ENCODE measurements at regions not wholly inside any gene's neighbourhood (a gene's known extent, or its start where the extent isn't known, plus 50 kb on each side); places are given as distances from the start of the nearest gene placed in this dataset.

DNA sequence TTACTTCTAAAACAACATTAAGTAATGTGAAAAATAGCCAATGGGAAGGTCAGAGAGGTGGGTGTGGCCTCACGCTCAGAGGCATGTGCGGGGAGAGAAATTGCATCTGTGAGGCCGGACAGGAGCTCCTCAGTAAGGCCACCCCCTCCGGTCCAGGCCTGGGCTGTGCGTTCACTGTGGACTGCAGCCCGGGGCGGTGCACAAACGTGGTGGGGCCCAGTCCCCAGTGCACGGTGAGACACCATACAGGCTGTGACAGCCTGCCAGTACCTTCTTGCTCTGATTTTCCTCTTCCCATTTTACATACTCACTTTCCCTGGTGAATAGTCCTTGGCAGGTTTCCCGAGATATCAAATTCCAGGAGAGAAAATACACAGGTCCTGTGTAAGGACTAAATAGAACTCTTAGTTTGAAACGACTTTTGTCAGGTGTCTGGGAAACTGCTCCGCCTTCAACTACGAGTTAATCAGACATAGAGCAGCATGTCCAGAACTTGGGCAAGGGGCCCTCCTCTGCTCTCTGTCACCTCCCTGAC is 174.1 kb upstream of the MKI67 start:
- TF ChIP-seq POLR2A (IDR thresholded peaks at IDR 0.05), result no peak
- TF ChIP-seq, protein P1, sequence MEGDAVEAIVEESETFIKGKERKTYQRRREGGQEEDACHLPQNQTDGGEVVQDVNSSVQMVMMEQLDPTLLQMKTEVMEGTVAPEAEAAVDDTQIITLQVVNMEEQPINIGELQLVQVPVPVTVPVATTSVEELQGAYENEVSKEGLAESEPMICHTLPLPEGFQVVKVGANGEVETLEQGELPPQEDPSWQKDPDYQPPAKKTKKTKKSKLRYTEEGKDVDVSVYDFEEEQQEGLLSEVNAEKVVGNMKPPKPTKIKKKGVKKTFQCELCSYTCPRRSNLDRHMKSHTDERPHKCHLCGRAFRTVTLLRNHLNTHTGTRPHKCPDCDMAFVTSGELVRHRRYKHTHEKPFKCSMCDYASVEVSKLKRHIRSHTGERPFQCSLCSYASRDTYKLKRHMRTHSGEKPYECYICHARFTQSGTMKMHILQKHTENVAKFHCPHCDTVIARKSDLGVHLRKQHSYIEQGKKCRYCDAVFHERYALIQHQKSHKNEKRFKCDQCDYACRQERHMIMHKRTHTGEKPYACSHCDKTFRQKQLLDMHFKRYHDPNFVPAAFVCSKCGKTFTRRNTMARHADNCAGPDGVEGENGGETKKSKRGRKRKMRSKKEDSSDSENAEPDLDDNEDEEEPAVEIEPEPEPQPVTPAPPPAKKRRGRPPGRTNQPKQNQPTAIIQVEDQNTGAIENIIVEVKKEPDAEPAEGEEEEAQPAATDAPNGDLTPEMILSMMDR (IDR thresholded peaks at IDR 0.05), result no peak

Data from uterus (tissue), 2 donors.